A549 (cell line): ENCODE measurements at regions not wholly inside any gene's neighbourhood (a gene's known extent, or its start where the extent isn't known, plus 50 kb on each side); places are given as distances from the start of the nearest gene placed in this dataset.

ENCODE experiments used
- CBX8 ChIP-seq: fragments of 200-600 bp; sonication (generic); IDR thresholded peaks from 2 replicates; pipeline ENCODE4 v1.6.1; 2016
- CHD2 ChIP-seq: fragments of 150-350 bp; IDR thresholded peaks from 2 replicates; pipeline ENCODE4 v1.6.1; 2014; ENCODE audit warnings: low read length; ENCODE audit not compliant: partially characterized antibody
- CTCF ChIP-seq: fragments of >200 bp; sonication (Bioruptor Twin); formaldehyde crosslinking; IDR thresholded peaks from 3 replicates; pipeline ENCODE4 v1.5.1; 2016
- ELK1 ChIP-seq: fragments of 150-350 bp; IDR thresholded peaks from 2 replicates; pipeline ENCODE4 v1.6.1; 2014; ENCODE audit warnings: low read depth, mild to moderate bottlenecking, low read length
- KDM1A ChIP-seq: fragments of 200-600 bp; sonication (generic); IDR thresholded peaks from 2 replicates; pipeline ENCODE4 v1.6.1; 2016; ENCODE audit warnings: low read depth, mild to moderate bottlenecking
- POLR2A ChIP-seq: IDR thresholded peaks from 2 replicates; pipeline ENCODE4 v1.6.1; 2012; ENCODE audit warnings: mild to moderate bottlenecking, low read length
- REST ChIP-seq: fragments of 200-600 bp; sonication (generic); IDR thresholded peaks from 2 replicates; pipeline ENCODE4 v1.6.1; 2016; ENCODE audit warnings: antibody characterized with exemption, mild to moderate bottlenecking, moderate library complexity
- USF2 ChIP-seq: fragments of 450-650 bp; IDR thresholded peaks from 2 replicates; pipeline ENCODE4 v1.6.1; 2014; ENCODE audit warnings: antibody characterized with exemption
- ZFP36 ChIP-seq: fragments of 450-650 bp; IDR thresholded peaks from 2 replicates; pipeline ENCODE4 v1.6.1; 2014; ENCODE audit warnings: borderline replicate concordance; ENCODE audit not compliant: partially characterized antibody

- no peak for TF ChIP-seq ZFP36
- no peak for TF ChIP-seq POLR2A
- TF ChIP-seq REST, result no peak
- TF ChIP-seq CTCF, result no peak
- no peak for TF ChIP-seq ELK1
- TF ChIP-seq KDM1A, result no peak
- no peak for TF ChIP-seq CHD2
- no peak for TF ChIP-seq CBX8
- no peak for TF ChIP-seq USF2
These were observed 182.8 kb downstream of the GADD45G start for GRCh38 chr9:89787595-89787994.
